Ovary (tissue), 7 donors: ENCODE measurements at regions not wholly inside any gene's neighbourhood (a gene's known extent, or its start where the extent isn't known, plus 50 kb on each side); places are given as distances from the start of the nearest gene placed in this dataset.

ENCODE experiments used
- DNase-seq, 5 donors: peaks; one replicate each; pipeline ENCODE4 v3.0.0-alpha.2; 2019 to 2020
- H3K27ac ChIP-seq, 2 donors: fragments of 200-600 bp; one replicate each; pipeline versions ENCODE4 v1.5.1 to v1.8.0; 2019 to 2022
- H3K27me3 ChIP-seq: fragments of 200-600 bp; one replicate; pipeline ENCODE4 v1.8.0; 2022
- H3K36me3 ChIP-seq: fragments of 200-600 bp; sonication (generic); one replicate; pipeline ENCODE4 v1.5.1; 2019
- H3K4me1 ChIP-seq: one replicate; pipeline ENCODE4 v1.8.1; 2013; ENCODE audit warnings: mild to moderate bottlenecking, moderate library complexity; ENCODE audit not compliant: insufficient read depth
- H3K4me3 ChIP-seq: fragments of 200-600 bp; sonication (generic); one replicate; pipeline ENCODE4 v1.5.1; 2017
- H3K9me3 ChIP-seq, 2 donors: fragments of 200-600 bp in 1 of 2; sonication (generic) in 1 of 2; one replicate each; pipeline versions ENCODE4 v1.5.1 to v1.8.1; 2013 to 2019; ENCODE audit warnings: mild to moderate bottlenecking in 1 of 2, moderate library complexity in 1 of 2
- CTCF ChIP-seq, 3 donors: fragments of 450-650 bp in 2 of 3; fragments of 200-600 bp in 1 of 3; IDR thresholded peaks; one replicate each; pipeline versions ENCODE4 v1.5.1 to v1.8.0; 2016 to 2022; ENCODE audit warnings: antibody characterized with exemption in 3 of 3, mild to moderate bottlenecking in 1 of 3
- EP300 ChIP-seq: sonication (generic); formaldehyde crosslinking; IDR thresholded peaks from one replicate; pipeline ENCODE4 v1.6.1; 2017; ENCODE audit warnings: antibody characterized with exemption
- POLR2A ChIP-seq: fragments of 450-650 bp; IDR thresholded peaks from one replicate; pipeline ENCODE4 v1.6.1; 2017; ENCODE audit warnings: antibody characterized with exemption, mild to moderate bottlenecking, moderate library complexity
- WGBS, 3 donors: extraction: QIAGEN DNeasy Blood & Tissue Kit in 1 of 3; methylation state at CpG; one replicate each; pipeline versions ENCODE4 v1.1.5 to v1.1.7; 2013 to 2017; 5-methylcytosine and 5-hydroxymethylcytosine counted together
- intact Hi-C, 4 donors: fragments of 100-400 bp; cut with DNase I; formaldehyde crosslinking; loops; one replicate each; pipeline versions ENCODE4 v1.11.0 to v1.15.1; 2022 to 2023
- donor health status: DM: no; HTN: no; CAD: no; lungs with moderate emphysema.
- donor health status: DM: no; HTN: no; CAD: no.
- donor health status: Bipolar disorder and iron deficiency.
- donor health status: DM: no; HTN: no; CAD: no.
- donor health status: DM: yes; HTN: yes; CAD: no.

GRCh38 chr20:18928626-18929025, 115.0 kb downstream of the SCP2D1 start:
- H3K4me1 ChIP-seq = no peaks in the 10 kb centered on the region
- no peaks in the 10 kb centered on the region for H3K27me3 ChIP-seq
- H3K27ac ChIP-seq = no peak overlapping the region
- DNase-seq = no peak
- H3K4me3 ChIP-seq = no peak overlapping the region
- intact Hi-C loops = no loop called here
- TF ChIP-seq CTCF (IDR thresholded peaks at IDR 0.05) = no peak
- TF ChIP-seq POLR2A = no peak
- TF ChIP-seq EP300 = no peak
- no peaks in the 10 kb centered on the region for H3K36me3 ChIP-seq
- H3K9me3 ChIP-seq = no peaks in the 10 kb centered on the region

GRCh38 chr20:18929800-18930199, 116.2 kb downstream of the SCP2D1 start:
- Histone ChIP-seq H3K4me3 (no peak overlapping the region), H3K4me1 (no peaks in the 10 kb centered on the region), H3K27ac (no peak overlapping the region), H3K36me3 (no peaks in the 10 kb centered on the region), H3K9me3 (no peaks in the 10 kb centered on the region), H3K27me3 (no peaks in the 10 kb centered on the region)
- DNase-seq = no peak
- 76 to 94% (median 86%) methylated on average over 1 of the region's 1 CpG for WGBS, 3 donors
- intact Hi-C loops = no loop called here
- TF ChIP-seq EP300 (no peak), POLR2A (no peak), CTCF (IDR thresholded peaks at IDR 0.05) (no peak)

- intact Hi-C loops = no loop called here
- WGBS, 3 donors = 82 to 88% (median 83%) methylated on average over 4 of the region's 4 CpGs
- no peaks in the 10 kb centered on the region for H3K27me3 ChIP-seq
- DNase-seq = no peak
- H3K27ac ChIP-seq = no peak overlapping the region
- H3K36me3 ChIP-seq = no peaks in the 10 kb centered on the region
- TF ChIP-seq EP300 (no peak), POLR2A (no peak), CTCF (IDR thresholded peaks at IDR 0.05) (no peak)
- no peak overlapping the region for H3K4me3 ChIP-seq
- H3K4me1 ChIP-seq = no peaks in the 10 kb centered on the region
- no peaks in the 10 kb centered on the region for H3K9me3 ChIP-seq
These were observed 130.0 kb downstream of the SCP2D1 start for GRCh38 chr20:18943542-18943941.

GRCh38 chr20:18956890-18957289, 143.3 kb downstream of the SCP2D1 start:
- no peaks in the 10 kb centered on the region for H3K4me1 ChIP-seq
- DNase-seq = no peak
- H3K9me3 ChIP-seq = peaks cover 0 to 3% of the 10 kb centered on the region in 2 donors
- H3K4me3 ChIP-seq = no peak overlapping the region
- no peak overlapping the region for H3K27ac ChIP-seq
- no peaks in the 10 kb centered on the region for H3K36me3 ChIP-seq
- H3K27me3 ChIP-seq = no peaks in the 10 kb centered on the region
- intact Hi-C loops = no loop called here
- WGBS, 3 donors = 81 to 95% (median 92%) methylated on average over 4 of the region's 4 CpGs
- TF ChIP-seq CTCF (IDR thresholded peaks at IDR 0.05) = no peak
- no peak for TF ChIP-seq POLR2A
- no peak for TF ChIP-seq EP300

- Histone ChIP-seq H3K4me3 (no peak overlapping the region), H3K27me3 (no peaks in the 10 kb centered on the region), H3K9me3 (peaks cover 0 to 3% of the 10 kb centered on the region in 2 donors), H3K27ac (no peak overlapping the region), H3K4me1 (no peaks in the 10 kb centered on the region), H3K36me3 (no peaks in the 10 kb centered on the region)
- intact Hi-C loops = no loop called here
- WGBS, 3 donors = 90 to 93% (median 91%) methylated on average over 2 of the region's 2 CpGs
- TF ChIP-seq CTCF (IDR thresholded peaks at IDR 0.05) (no peak), EP300 (no peak), POLR2A (no peak)
- no peak for DNase-seq
These were observed 143.7 kb downstream of the SCP2D1 start for GRCh38 chr20:18957328-18957727.
